ENCODE measurements at regions not wholly inside any gene's neighbourhood (a gene's known extent, or its start where the extent isn't known, plus 50 kb on each side); places are given as distances from the start of the nearest gene placed in this dataset.
"Not testable (repeated sequence)": the region's sequence is repeated elsewhere in the genome, so short reads cannot be mapped to it uniquely, and the experiment has no call there.

- DNase-seq, result peak in 1 of 3 donors; percentile 14
These were observed 332.2 kb upstream of the RBMS3 start for GRCh38 chr3:28948685-28949084.

DNA sequence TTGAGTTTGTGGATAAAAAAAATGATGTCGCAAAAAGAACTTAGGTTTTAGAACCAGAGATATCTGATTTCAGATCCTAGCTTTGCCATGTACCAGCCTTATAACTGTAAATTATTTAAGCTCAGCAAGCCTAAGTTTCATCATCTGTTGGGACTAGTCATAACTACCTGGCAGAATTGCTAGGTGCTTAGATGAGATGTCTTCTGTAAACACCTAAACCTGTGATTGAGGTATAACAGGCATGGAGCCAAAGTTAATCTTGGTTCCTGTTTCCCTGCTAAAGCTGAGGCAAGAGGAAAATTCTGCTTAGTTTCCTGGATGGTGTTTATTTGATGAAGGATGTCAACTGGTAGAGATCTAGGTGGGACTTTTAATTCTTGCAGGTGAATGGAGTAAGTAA is 331.3 kb upstream of the RBMS3 start:
- no peak for DNase-seq

GRCh38 chr3:28950614-28951013 is 330.3 kb upstream of the RBMS3 start:
- DNase-seq, result no peak

DNA sequence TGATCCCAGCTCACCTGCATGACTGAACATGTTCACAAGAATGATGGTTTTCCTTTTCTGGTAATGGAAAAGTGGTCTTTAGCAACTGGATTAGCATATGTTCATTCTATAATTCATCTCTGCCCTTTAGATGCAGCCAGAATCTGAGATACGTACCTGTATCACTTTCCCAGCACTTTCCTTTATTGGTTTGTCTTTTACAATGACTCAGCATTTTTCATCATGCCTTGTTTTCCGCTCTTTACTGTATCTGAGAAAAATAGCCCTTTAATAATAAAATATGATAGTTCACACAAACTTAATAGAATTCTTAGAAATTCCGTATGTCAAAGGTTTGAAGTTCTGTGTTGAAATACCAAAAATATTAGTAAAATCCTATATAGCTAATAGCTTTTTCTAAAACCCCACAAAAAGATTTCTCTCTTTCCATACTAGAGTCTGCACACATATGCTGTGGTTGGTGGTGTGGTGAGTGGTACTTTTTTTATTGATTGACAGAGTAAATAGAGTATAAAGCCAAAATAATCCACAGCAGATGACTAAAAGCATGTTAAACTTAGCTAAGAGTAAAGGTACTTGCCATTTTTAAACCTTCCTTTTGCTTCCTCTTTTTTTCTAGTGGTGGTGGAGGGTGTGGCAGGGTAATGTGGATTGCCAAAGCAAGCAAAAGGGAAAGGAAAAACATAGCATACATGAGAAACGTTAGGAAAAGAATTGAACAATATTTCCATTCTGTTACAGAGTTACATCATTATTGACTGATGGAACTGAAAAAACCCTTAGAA is 328.9 kb upstream of the RBMS3 start:
- no peak for DNase-seq

- no peak for DNase-seq
These were observed 322.2 kb upstream of the RBMS3 start for GRCh38 chr3:28958656-28959055.

GRCh38 chr3:28971156-28971555 is 309.7 kb upstream of the RBMS3 start:
- DNase-seq, result no peak

GRCh38 chr3:28972921-28973320 is 307.9 kb upstream of the RBMS3 start:
- peak in 1 of 3 donors; percentile 13 for DNase-seq

DNA sequence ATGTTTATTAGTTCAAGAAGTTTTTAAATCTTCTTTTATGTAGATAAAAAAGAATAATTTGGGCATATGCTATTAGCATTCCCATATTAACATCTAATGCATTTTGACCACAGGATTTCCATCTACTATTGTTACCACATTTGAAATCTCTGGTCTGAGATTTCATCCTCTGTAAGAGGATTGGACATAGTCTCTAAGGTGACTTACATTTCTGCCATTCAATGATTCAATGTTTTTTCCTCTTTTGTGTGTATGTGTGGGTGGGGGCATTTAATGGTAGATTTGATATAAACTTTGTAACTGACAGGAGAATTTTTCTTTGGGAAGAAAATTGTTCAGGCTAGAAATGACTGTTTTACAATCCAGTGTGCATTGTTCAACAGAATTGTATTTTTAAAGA is 307.3 kb upstream of the RBMS3 start:
- peak in 1 of 3 donors; percentile 5 for DNase-seq

DNA sequence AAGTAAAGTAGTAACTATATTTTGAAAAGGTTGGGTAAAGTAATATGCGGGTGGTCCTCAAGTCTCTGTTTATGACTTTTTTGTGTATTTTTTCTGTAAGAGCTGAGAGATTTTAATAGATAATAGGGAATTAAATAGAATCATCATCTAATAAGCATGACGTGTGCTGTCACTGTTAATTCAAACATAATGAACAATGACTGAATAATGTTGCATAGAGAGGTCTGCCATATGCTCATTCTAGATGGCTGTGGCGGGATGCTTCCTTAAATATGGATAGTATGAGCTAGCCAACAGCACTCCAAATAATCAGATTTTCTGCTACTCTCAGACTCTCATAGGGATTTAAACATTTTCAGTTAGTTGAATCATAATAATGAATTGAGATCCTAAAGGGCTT is 302.8 kb upstream of the RBMS3 start:
- no peak for DNase-seq

- no peak for DNase-seq
These were observed 300.7 kb upstream of the RBMS3 start for GRCh38 chr3:28980131-28980530.

DNA sequence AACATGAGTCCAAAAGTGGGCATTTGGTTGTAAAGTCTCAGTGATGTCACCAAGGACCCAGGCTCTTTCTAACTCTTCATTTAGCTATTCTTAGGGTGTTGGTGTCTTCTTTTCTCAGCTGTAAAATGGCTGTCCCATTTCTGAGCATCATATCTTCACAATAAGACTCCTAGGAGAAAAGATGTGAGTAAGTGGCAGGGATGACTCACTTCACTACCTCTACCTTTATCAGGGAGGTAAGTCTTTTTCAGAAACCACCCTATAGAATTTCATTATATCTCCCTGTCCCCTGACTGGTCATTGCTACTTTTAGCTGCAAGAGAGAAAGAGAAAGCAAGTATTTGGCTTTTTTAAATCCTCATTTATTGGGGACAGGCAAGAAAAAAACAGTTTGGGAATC is 300.2 kb upstream of the RBMS3 start:
- no peak for DNase-seq

GRCh38 chr3:28982906-28983305 is 298.0 kb upstream of the RBMS3 start:
- no peak for DNase-seq

- DNase-seq, result no peak
These were observed 293.9 kb upstream of the RBMS3 start for GRCh38 chr3:28986922-28987321.

DNA sequence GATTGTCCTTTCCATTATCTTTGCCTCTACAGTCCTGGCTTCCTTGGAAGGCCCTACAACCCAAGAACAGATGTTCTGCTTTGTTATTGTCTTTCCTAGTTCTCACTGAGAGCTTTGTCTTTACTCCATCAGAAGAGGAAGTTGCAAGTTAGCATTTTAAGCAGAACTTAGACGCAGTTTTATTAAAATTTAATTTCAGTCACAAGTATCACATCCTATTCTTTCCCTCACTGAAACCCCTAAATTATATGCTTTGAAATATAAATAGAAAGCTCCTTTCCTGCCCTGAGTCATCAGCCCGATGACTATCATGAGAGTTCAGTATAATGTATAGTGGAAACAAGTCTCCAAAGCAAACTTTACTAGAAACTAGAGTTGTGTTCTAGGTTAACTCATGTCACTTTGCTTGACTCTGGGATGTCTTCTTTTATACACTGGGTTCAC is 291.2 kb upstream of the RBMS3 start:
- no peak for DNase-seq

- DNase-seq, result no peak
These were observed 286.5 kb upstream of the RBMS3 start for GRCh38 chr3:28994161-28994905.

- DNase-seq, result no peak
These were observed 275.8 kb upstream of the RBMS3 start for GRCh38 chr3:29004885-29005599.

- DNase-seq, result no peak
These were observed 275.0 kb upstream of the RBMS3 start for GRCh38 chr3:29005862-29006261.

- DNase-seq, result no peak
These were observed 269.4 kb upstream of the RBMS3 start for GRCh38 chr3:29011441-29011840.

GRCh38 chr3:29011966-29012365 is 268.9 kb upstream of the RBMS3 start:
- no peak for DNase-seq

DNA sequence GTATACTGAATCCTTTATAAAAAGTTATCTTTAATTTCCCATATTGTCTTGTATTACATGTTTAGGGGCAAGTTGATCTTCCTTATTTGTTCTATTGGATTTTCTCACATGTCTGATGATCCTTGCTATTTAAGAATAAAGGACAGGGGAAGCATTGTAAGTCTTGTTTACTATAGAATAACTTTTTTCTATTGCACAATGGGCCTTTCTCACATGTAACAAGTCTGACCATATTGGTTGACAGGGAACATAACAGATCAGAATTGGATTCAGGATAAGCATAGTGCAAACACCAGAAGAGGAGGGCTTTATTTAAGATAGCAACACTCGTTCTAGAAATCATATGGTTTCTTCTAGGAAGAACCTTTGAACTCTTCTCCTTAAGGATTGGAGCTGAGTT is 257.9 kb upstream of the RBMS3 start:
- no peak for DNase-seq

- DNase-seq, result no peak
These were observed 254.6 kb upstream of the RBMS3 start for GRCh38 chr3:29026286-29026685.

GRCh38 chr3:29026959-29027358 is 253.9 kb upstream of the RBMS3 start:
- DNase-seq, result no peak

- DNase-seq, result not testable (repeated sequence)
These were observed 249.7 kb upstream of the RBMS3 start for GRCh38 chr3:29031175-29031574.
